ENCODE measurements at regions not wholly inside any gene's neighbourhood (a gene's known extent, or its start where the extent isn't known, plus 50 kb on each side); places are given as distances from the start of the nearest gene placed in this dataset.

- no peak for DNase-seq
These were observed 175.9 kb downstream of the RPLP1 start for GRCh38 chr15:69628256-69629093.

DNA sequence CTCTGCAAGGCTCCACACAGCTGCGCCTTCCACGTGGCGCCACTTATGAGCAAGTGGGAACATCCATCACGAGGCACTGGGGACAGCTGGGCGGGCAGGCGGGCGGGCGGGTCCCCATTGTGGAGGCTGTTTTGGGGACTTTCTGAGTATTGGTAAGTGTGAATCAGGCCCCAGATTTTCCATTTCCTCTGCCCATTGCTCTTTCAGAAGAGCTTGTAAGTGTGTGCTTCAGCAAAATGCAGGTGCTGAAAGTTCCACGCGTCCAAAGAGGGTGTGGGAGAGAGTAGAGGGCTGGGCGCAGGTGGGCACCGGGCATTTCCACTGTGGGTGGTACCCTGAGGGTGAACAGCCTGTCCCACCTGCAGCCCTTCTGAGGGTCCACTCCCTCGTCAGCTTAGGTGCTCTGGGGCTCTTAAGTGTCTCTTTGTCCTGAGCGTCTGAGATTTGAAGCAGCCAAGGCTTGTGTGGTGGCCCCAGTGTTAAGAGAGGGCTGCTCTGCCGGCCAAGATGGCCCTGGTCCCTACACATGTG lies 177.1 kb downstream of the RPLP1 start:
- DNase-seq = no peak

DNA sequence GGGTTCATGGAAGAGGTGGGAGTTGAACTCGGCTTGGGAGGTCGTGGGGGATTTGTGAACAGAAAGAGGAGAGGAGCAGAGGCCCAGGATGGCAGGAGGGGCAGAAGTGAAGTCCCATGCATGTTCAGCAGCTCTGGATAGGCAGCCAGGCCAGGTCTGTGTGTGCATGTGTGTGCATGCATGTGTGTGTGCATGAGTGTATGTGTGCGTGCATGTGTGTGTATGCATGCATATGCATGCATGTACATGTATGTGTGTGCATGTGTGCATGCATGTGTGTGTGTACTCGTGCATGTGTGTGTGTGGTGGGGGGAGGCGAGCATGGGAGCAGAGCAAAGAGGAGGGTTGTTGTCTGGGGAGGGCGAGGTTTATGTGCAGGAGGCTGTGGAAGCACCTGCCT lies 178.4 kb downstream of the RPLP1 start:
- no peak for DNase-seq

- DNase-seq = no peak
These were observed 179.4 kb downstream of the RPLP1 start for GRCh38 chr15:69631978-69632377.

- DNase-seq = no peak
These were observed 182.2 kb downstream of the RPLP1 start for GRCh38 chr15:69634860-69635259.

DNA sequence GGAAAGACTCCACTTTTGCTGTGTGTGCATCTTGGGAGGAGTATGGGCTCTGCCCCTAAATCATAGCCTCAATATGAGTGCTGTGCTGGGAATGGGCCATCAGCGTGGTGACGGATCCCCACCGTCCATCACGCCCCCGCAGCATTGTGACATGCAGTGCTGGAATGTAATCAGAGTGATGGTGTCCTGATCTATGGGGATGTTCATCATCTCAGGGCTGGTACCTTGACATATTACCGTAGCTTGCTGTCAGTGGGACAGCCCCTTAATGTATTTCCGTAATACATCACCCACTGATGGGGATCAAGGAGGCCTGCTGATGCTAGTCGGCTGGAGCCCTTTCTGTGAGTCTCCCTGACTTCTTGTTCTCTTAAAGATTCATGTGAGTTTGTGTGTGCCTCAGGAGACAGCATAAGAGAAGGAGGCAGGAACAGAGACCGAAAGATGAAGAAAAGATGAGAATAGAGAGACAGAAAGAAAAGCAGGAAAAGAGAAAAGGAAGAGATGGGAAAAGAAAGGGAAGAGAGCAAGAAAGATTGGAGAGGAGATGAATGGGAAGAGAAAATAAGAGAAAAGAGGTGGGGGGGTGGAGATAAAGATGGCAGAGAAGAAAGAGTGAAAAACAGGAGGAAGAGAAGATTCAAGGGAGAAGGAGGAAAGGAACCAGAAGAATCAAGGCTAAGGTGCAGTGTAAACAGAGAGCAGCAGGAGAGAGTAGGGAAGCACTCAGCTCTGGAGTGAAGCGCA lies 183.7 kb downstream of the RPLP1 start:
- no peak for DNase-seq

GRCh38 chr15:69637818-69638217 lies 185.2 kb downstream of the RPLP1 start:
- no peak for DNase-seq

DNA sequence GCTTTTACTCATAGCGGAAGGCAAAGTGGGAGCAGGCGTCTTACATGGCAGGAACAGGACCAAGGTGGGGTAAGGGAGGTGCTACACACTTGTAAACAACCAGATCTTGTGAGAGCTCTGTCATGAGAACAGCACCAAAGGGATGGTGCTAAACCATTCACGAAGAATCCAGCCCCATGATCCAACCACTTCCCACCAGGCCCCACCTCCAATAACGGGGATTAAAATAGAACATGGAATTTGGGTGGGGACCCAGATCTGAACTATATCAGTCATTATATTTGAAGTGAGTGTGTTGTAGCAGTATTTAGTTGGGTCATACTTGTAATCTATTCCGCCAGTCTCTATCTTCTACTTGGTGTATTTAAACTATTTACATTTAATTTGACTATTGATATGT lies 190.9 kb downstream of the RPLP1 start:
- no peak for DNase-seq

DNA sequence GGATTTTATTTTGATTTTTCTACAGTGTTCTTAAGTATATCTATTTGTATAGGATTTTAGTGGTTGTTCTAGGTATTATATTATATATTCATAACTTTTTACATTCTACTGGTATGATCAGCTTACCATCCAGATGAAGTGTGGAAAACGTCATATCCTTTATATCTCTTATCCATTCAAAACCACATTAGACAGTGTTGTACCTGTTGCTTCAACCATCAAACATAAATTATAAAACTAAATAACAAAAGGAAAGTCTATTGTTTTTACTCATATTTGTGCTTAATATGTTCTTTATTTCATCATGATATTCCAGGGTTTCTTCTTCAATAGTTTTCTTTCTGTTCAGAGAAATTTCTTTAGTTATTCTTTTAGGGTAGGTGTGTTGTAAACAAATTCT lies 191.4 kb downstream of the RPLP1 start:
- no peak for DNase-seq

DNA sequence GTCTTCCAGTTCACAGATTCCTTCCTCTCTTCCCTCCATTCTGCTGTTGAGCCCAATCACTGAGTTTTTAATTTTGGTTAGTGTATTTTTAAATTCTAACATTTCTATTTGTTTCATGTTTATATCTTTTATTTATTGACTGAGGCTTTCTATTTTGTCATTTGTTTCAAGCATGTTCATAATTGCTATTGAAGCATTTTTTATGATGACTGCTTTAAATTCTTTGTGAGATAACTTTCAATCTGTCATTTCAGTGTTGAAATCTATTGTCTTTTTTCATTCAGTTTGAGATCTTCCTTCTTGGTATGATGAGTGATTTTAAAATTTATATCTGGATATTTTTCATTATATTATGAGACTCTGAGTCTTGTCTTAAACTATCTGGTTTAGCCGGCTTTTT lies 192.3 kb downstream of the RPLP1 start:
- no peak for DNase-seq

GRCh38 chr15:69647142-69647513 lies 194.5 kb downstream of the RPLP1 start:
- DNase-seq = no peak

DNA sequence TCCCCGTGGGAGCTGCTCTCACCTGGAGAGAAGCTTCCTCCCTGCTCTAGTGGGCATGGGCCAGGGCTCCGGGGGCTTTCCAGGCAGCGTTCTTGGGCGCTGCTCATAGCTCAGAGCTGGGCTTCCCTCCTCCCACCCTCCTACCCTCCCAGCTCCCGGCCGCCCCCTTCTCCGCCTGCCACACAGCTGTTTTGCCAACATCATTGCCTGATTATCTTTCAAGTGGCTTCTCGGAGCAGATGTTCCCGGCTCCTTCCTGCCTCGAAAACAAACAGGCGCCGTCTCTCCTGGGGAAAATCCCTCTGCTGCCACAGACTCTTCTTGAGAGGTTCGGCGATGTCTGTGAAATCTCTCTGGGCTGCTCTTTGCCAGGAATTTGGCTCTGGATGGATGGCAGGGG lies 195.6 kb downstream of the RPLP1 start:
- DNase-seq = no peak

GRCh38 chr15:69648775-69649735 lies 196.4 kb downstream of the RPLP1 start:
- no peak for DNase-seq

- DNase-seq = no peak
These were observed 199.7 kb downstream of the RPLP1 start for GRCh38 chr15:69652293-69652692.

DNA sequence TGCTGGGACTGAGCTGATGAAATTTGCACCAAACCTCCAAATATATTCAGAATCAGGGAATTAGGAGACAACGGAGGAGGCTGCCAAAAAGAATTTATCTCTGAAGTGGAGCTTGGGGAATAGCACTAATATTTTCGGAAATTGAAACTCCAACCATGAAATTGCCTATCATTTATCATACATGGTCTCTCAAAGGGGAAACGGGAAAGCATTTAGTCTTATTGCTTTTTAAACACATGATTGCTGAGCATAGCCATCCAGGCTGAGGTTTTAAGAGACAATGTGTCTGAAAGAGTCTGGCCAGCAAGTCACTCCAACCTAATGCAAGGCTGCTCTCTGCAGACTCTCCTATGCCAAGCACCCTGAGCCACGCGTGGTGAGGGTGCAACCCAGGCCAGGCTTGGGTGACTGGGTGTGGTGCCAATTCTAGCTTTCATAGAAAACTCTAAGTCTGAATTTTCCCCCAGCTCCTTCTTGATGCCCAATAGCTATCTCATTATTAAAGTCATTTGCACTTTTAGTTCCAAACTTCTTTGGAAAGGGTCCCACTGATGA lies 200.2 kb downstream of the RPLP1 start:
- no peak for DNase-seq

GRCh38 chr15:69653306-69653705 lies 200.7 kb downstream of the RPLP1 start:
- no peak for DNase-seq

GRCh38 chr15:69653846-69654245 lies 201.2 kb downstream of the RPLP1 start:
- no peak for DNase-seq

- no peak for DNase-seq
These were observed 203.8 kb downstream of the RPLP1 start for GRCh38 chr15:69656271-69657030.

DNA sequence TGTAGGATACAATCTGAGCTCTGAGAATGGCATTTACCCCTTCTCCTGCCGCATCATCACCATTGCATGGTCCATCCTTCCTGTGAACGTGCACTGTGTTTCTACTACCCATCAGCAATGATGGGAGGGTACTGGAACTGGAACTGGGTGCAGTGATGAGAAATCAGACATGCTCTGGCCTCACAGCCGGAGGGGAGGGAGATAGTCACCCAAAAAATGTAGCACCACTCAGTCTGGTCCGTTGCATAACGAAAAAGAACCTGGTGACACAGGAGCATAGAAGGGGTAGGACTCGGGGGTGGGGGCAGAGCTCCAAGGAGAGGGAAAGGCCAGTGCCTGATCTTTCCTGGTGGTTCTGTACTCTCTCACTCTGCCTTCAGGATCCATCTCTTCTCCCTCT lies 205.0 kb downstream of the RPLP1 start:
- DNase-seq = no peak

DNA sequence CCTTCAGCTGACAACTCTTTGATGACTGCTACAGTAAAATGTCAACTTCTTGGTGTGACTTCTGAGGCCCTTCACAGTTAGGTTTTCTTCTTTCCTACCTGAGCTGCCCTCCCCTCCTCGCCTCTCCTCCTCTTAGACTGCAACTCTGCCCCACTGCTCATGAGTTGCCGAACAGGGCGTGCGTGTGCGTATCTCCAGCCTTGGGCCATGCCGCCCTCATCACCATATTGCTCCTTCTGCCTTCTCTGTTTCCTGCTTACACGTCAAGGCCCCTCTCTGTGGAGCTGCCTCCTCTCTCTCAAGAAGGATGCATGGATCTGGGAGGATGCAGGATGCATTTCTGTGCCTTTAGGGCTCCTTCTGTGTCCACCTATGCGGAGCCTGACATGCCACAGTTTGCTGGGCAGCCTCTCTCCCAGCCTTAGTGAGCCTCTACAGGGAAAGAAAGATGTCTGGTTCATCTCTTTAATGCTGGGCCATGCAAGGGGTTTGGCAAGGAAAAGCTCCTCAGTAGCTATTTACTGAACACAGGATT lies 205.9 kb downstream of the RPLP1 start:
- DNase-seq = no peak

DNA sequence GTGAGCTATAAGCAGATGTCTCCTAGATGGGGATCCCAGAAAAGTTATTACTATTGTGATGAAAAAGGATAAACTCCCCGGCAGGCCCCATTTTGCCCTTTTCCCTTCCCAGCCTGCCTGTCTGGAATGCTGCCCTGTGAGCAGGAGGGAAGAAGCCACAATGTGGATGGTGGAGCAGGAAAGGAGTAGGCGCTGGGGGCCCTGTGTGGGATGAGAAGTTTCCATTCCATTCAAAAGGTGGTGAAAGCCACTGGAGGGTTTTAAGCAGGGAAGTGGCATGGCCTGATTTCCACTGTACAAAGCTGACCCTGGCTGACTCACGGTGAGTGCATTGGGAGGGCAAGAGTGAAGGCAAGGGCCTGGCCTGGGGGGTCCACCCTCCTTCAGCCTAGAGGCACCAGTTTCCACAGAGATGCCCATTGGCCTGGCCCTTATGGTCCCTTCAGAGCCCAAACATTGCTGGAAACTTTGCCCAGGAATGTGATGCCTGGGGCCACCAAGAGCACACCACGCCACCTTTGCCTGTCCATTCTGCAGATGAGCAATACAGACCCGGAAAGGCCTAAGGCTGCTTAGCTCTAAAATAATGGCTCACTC lies 206.9 kb downstream of the RPLP1 start:
- no peak for DNase-seq

Data from midbrain (tissue), 1 donor.